WI38 (cell line): ENCODE measurements at regions not wholly inside any gene's neighbourhood (a gene's known extent, or its start where the extent isn't known, plus 50 kb on each side); places are given as distances from the start of the nearest gene placed in this dataset.

Source experiments
- H3K4me3 ChIP-seq: 2 replicates; pipeline ENCODE4 v1.5.1; 2011; ENCODE audit warnings: low read depth, mild to moderate bottlenecking, control low read depth, low read length
- CTCF ChIP-seq: IDR thresholded peaks from 2 replicates; pipeline ENCODE4 v1.5.1; 2012; ENCODE audit warnings: low read depth, mild to moderate bottlenecking, control low read depth, low read length

- no peak overlapping the region for H3K4me3 ChIP-seq
Observed at GRCh38 chr7:153414288-153414629, 637.9 kb upstream of the DPP6 start.

GRCh38 chr7:153415632-153416031, 636.6 kb upstream of the DPP6 start:
- H3K4me3 ChIP-seq: no peak overlapping the region
- no peak for TF ChIP-seq CTCF

More at GRCh38 chr7:153414288-153414629, 637.9 kb upstream of the DPP6 start:
- no peak for TF ChIP-seq CTCF

DNA sequence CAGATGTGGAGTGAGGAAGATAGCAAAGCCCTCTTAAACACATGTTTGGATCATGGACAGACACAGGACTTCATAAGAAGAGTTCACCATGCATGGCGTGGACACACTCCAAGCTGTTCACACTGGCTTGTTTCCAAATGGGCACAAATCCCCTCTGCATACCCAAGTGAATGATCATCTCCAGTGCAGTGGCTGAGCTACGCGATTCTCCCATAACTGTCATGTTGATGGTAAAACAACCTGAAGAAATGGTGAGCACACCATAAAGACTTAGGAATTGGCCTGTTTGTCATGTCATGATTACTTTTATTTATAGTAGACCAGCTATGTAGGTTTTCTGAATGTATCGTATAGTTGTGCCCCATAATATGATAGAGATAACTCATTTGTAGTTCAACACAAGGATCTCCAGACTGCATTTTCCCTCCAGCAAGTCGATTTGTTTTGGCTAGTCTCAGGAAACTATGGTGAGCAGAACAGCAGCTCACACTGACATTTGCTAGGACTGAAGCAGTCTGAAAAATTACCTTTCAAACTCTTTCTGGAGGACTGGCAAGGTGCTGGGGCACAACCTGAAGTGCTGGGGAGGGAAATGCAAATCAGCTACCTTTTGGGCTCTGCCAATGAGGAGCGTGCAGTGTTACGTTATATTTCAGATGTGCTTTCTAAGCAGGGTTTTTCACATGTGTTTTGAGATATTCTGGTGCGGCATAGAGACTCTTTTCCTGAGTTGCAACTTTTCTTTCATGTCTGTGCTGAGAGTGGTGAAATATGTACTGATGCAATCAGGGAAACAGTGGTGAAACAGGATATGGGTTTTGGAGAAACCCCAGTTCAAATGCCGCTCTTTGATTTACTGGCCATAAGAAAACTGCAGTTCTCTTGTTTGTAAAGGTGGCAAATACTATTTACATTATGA, 629.6 kb upstream of the DPP6 start:
- no peak overlapping the region for H3K4me3 ChIP-seq

GRCh38 chr7:153423210-153423590, 629.0 kb upstream of the DPP6 start:
- no peak for TF ChIP-seq CTCF
- no peak overlapping the region for H3K4me3 ChIP-seq

More for the DNA sequence above, 629.6 kb upstream of the DPP6 start:
- no peak for TF ChIP-seq CTCF

- H3K4me3 ChIP-seq: no peak overlapping the region
- TF ChIP-seq CTCF: no peak
Observed at GRCh38 chr7:153430931-153431330, 621.3 kb upstream of the DPP6 start.

GRCh38 chr7:153432063-153432462, 620.1 kb upstream of the DPP6 start:
- no peak overlapping the region for H3K4me3 ChIP-seq
- no peak for TF ChIP-seq CTCF

DNA sequence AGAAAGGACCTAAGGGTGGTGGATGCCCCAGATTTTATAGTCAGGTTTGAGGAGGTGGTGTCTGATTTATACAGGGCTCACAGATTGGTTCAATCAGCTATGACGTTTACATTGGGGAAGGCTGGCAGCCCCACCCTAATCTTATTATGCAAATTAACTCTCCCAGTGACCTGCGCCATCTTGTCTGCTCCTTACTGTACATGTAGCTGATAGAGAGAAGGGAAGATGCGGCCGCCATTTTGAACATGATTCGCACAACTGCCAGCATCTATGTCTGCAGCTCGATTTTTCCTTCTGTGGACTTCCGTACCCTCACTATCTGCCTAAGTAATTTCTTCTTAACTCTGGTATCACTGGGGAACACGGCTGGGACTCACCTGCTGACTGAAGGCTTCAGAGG, 619.0 kb upstream of the DPP6 start:
- no peak overlapping the region for H3K4me3 ChIP-seq
- no peak for TF ChIP-seq CTCF
